ENCODE measurements at regions not wholly inside any gene's neighbourhood (a gene's known extent, or its start where the extent isn't known, plus 50 kb on each side); places are given as distances from the start of the nearest gene placed in this dataset.

DNA sequence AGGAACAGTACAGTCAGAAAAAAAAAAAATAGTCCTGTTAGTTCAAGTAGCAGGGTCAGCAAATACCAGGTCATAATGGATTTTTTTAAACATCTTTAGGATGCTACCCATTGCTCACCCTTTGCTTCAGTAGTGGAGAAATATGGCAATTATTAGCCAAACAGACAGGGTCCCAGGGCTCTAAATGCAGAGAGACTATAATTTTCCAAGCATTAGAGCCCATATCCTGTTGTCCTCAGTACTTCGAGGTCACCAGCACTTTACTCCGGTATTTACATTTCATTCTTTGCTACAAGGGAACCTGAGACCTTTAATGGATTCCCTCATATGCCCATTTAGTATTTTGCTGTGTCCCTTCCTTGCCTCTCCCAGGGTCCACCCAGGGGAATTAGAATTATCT is 1562.9 kb upstream of the TENM3 start:
- WGBS, 10 experiments, result 0 to 92% (median 77%) methylated on average over 1 to 2 of the region's 2 CpGs; no CpG with 5 or more reads in 4 of the 10 experiments
- peak in 2 of 8 experiments; percentile 21 to 56 for ATAC-seq (replicated peaks in 6 of 8)
- Histone ChIP-seq H3K4me1 (replicated peaks in 1 of 2) (peaks cover 6 to 13% of the 10 kb centered on the region in 2 donors), H3K27ac (no peak overlapping the region), H3K4me3 (no peak overlapping the region)
- in situ Hi-C loops (cut with MboI; ENCODE audit: low pct_unique_long_range_greater_than_20kb in 2 of 9, low sequenced_read_pairs in 9 of 9, unreplicated experiment in 9 of 9), result loop anchor here in 1 of 9 experiments (25.0 kb wide), 1 partner anchor 282 kb away; no protein-coding TSS in a partner anchor

- in situ Hi-C loops (cut with MboI; ENCODE audit: low pct_unique_long_range_greater_than_20kb in 2 of 9, low sequenced_read_pairs in 9 of 9, unreplicated experiment in 9 of 9), result loop anchor here in 1 of 9 experiments (25.0 kb wide), 1 partner anchor 280 kb away; no protein-coding TSS in a partner anchor
- 0 to 64% (median 7%) methylated on average over 1 to 2 of the region's 2 CpGs; no CpG with 5 or more reads in 3 of the 10 experiments for WGBS, 10 experiments
- no peak overlapping the region for H3K4me3 ChIP-seq
- no peak overlapping the region for H3K27ac ChIP-seq
- no peak for ATAC-seq (replicated peaks in 6 of 8)
- H3K4me1 ChIP-seq (replicated peaks in 1 of 2), result peaks cover 3 to 6% of the 10 kb centered on the region in 2 donors
Measured at GRCh38 chr4:180682776-180683175, 1560.4 kb upstream of the TENM3 start.

- no peak overlapping the region for H3K4me3 ChIP-seq
- 4 to 100% (median 87%) methylated on average over 1 to 5 of the region's 5 CpGs for WGBS, 10 experiments
- ATAC-seq (replicated peaks in 6 of 8), result no peak
- no peak overlapping the region for H3K27ac ChIP-seq
- in situ Hi-C loops (cut with MboI; ENCODE audit: low pct_unique_long_range_greater_than_20kb in 2 of 9, low sequenced_read_pairs in 9 of 9, unreplicated experiment in 9 of 9), result loop anchor here in 1 of 9 experiments (25.0 kb wide), 1 partner anchor 279 kb away; no protein-coding TSS in a partner anchor
- H3K4me1 ChIP-seq (replicated peaks in 1 of 2), result peaks cover 3 to 6% of the 10 kb centered on the region in 2 donors
Measured at GRCh38 chr4:180683186-180683585, 1560.0 kb upstream of the TENM3 start.

GRCh38 chr4:180688480-180688879 is 1554.7 kb upstream of the TENM3 start:
- ATAC-seq (replicated peaks in 6 of 8), result no peak
- Histone ChIP-seq H3K4me3 (no peak overlapping the region), H3K4me1 (replicated peaks in 1 of 2) (peaks cover 4 to 7% of the 10 kb centered on the region in 2 donors), H3K27ac (no peak overlapping the region)
- in situ Hi-C loops (cut with MboI; ENCODE audit: low pct_unique_long_range_greater_than_20kb in 2 of 9, low sequenced_read_pairs in 9 of 9, unreplicated experiment in 9 of 9), result loop anchor here in 1 of 9 experiments (25.0 kb wide), 1 partner anchor 274 kb away; no protein-coding TSS in a partner anchor
- 0 to 86% (median 35%) methylated on average over 1 to 2 of the region's 2 CpGs; no CpG with 5 or more reads in 1 of the 10 experiments for WGBS, 10 experiments

DNA sequence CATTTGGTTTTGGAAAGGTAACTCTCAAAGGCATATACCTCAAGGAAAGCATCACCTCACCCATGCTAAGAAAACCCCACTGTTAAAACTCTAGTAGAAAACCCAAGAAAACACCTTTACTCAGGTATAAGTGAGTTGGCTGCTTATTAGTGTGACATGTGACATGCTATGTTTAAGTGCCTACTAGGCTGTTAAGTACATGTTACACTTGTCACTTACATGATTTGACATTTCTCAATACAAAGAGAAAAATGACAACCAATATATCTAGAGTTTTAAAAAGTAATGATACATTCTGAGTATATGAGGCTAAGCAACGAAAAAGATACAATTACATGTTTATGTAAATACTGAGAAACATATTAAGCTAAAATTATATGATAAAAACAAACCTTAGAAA is 1548.3 kb upstream of the TENM3 start:
- no peak for ATAC-seq (replicated peaks in 6 of 8)
- WGBS, 10 experiments, result 0 to 100% (median 83%) methylated on average over 1 of the region's 1 CpG; no CpG with 5 or more reads in 3 of the 10 experiments
- Histone ChIP-seq H3K27ac (no peak overlapping the region), H3K4me1 (replicated peaks in 1 of 2) (peaks cover 0 to 11% of the 10 kb centered on the region in 2 donors), H3K4me3 (no peak overlapping the region)
- in situ Hi-C loops (cut with MboI; ENCODE audit: low pct_unique_long_range_greater_than_20kb in 2 of 9, low sequenced_read_pairs in 9 of 9, unreplicated experiment in 9 of 9), result loop anchor here in 1 of 9 experiments (25.0 kb wide), 1 partner anchor 267 kb away; no protein-coding TSS in a partner anchor

DNA sequence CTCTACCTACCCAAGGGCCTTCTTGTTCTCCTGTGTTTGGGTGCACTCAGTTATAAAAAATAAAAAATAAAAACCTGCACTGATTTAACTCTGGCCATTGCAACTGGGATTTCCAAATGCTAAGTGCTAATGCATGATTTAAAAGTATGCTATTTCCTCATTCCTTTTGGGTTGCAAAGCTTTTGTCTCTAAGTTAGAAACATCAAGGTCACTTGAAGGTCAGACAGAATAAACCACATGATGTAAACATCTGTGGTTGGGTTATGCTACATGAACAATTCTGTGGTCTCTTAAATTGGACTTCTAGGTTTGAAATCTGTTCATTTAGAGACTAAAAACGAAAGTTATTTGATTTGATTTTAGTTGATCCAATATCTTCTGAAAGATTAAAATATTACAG is 1547.4 kb upstream of the TENM3 start:
- peak in 2 of 8 experiments; percentile 42 to 57 for ATAC-seq (replicated peaks in 6 of 8)
- in situ Hi-C loops (cut with MboI; ENCODE audit: low pct_unique_long_range_greater_than_20kb in 2 of 9, low sequenced_read_pairs in 9 of 9, unreplicated experiment in 9 of 9), result loop anchor here in 1 of 9 experiments (25.0 kb wide), 1 partner anchor 266 kb away; no protein-coding TSS in a partner anchor
- Histone ChIP-seq H3K4me1 (replicated peaks in 1 of 2) (peaks cover 0 to 14% of the 10 kb centered on the region in 2 donors), H3K4me3 (no peak overlapping the region), H3K27ac (no peak overlapping the region)
- 0 to 100% (median 64%) methylated on average over 1 of the region's 1 CpG; no CpG with 5 or more reads in 1 of the 10 experiments for WGBS, 10 experiments

DNA sequence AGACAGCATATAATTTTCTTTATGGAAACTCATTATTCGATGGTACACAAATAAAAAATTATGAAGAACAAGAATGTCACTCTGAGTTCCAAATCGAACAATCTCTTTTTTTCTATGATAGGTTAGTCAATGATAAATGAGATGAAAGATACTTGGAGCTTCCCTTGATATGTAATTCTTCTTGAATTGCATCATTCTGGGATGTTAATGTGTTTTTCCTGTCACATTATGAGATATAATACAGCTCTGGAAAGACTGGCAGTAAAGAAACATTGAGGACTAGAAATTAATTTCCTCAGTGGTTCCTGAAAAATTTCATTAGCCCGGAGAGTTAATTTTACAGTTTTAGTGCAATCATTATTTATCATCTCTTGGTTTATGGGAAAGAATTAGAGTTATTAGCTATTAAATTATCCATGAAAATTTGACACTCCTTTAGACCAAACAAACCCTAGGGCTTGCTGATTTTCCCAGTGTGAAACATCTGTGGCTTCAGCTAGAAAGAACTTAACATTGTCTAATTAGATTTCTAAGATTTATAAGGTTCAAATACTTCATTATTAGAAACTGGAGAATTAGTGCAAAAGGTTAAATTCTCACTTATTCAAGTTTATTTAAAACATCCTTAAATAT is 1546.6 kb upstream of the TENM3 start:
- 0 to 84% (median 53%) methylated on average over 2 to 3 of the region's 3 CpGs for WGBS, 10 experiments
- no peak overlapping the region for H3K27ac ChIP-seq
- no peak overlapping the region for H3K4me3 ChIP-seq
- in situ Hi-C loops (cut with MboI; ENCODE audit: low pct_unique_long_range_greater_than_20kb in 2 of 9, low sequenced_read_pairs in 9 of 9, unreplicated experiment in 9 of 9), result loop anchor here in 1 of 9 experiments (25.0 kb wide), 1 partner anchor 266 kb away; no protein-coding TSS in a partner anchor
- ATAC-seq (replicated peaks in 6 of 8), result peak in 5 of 8 experiments; percentile 36 to 88 (median 79)
- H3K4me1 ChIP-seq (replicated peaks in 1 of 2), result peaks cover 0 to 14% of the 10 kb centered on the region in 2 donors

DNA sequence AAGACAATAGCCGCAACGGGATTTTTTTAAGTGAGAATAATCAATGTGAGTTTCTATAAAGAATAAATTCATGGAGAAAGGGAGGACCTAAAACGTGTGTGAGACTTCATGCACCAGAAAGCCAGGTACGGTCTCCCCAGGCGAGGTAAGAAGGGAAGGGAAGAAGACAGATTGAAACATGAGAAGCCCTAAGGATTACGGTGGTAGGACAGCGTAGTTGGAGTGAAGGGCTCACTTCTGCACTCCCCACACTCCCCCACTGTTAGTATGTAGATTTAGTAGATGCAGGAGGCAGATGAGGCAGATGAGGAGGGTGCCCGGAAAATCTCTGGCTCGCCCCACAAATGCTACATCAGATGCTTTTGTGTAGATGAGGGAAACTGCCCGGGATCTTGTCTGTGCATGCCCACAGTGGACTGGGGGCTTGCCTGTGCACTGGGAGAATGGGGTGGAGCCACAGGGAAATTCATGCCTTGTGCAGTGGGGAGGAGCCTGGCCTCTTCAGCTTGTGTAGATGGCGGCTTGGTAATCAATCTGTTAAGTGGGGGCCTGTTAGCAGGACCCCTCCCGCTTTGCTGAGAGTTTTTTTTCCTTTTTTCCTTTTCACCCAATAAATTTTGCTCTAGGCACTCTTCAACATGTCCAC is 1544.5 kb upstream of the TENM3 start:
- peak in 2 of 8 experiments; percentile 38 to 67 for ATAC-seq (replicated peaks in 6 of 8)
- WGBS, 10 experiments, result 27 to 100% (median 86%) methylated on average over 2 to 10 of the region's 12 CpGs

DNA sequence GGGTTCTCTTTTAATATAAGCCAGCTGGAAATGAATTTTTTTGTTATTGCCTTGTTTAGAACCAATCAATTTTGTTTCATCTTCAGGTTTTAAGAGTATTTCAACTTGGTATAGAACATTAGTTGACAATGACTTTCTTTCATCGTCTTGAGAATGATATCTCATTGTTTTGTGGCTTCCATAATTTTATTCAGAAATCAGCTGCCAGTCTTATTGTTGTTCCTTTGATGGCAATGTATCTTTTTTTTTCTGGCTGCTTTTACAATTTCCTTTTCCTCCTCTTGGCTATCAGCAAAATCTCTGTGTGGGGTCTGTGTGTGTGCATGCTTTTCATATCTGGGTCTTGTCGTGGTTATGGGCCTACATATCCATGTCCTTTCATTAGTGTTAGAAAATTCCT is 1536.4 kb upstream of the TENM3 start:
- no peaks in the 10 kb centered on the region for H3K4me1 ChIP-seq (replicated peaks in 1 of 2)
- no peak overlapping the region for H3K4me3 ChIP-seq
- WGBS, 10 experiments, result 0 to 100% (median 82%) methylated on average over 1 to 2 of the region's 2 CpGs
- H3K27ac ChIP-seq, result no peak overlapping the region
- no peak for ATAC-seq (replicated peaks in 6 of 8)
- in situ Hi-C loops (cut with MboI; ENCODE audit: low pct_unique_long_range_greater_than_20kb in 2 of 9, low sequenced_read_pairs in 9 of 9, unreplicated experiment in 9 of 9), result no loop called here

More for the DNA sequence above, 1544.5 kb upstream of the TENM3 start:
- in situ Hi-C loops (cut with MboI; ENCODE audit: low pct_unique_long_range_greater_than_20kb in 2 of 9, low sequenced_read_pairs in 9 of 9, unreplicated experiment in 9 of 9), result loop anchor here in 1 of 9 experiments (25.0 kb wide), 1 partner anchor 264 kb away; no protein-coding TSS in a partner anchor
- peaks cover 0 to 14% of the 10 kb centered on the region in 2 donors for H3K4me1 ChIP-seq (replicated peaks in 1 of 2)
- H3K27ac ChIP-seq, result no peak overlapping the region
- no peak overlapping the region for H3K4me3 ChIP-seq

GRCh38 chr4:180710628-180711337 is 1532.4 kb upstream of the TENM3 start:
- H3K27ac ChIP-seq, result no peak overlapping the region

DNA sequence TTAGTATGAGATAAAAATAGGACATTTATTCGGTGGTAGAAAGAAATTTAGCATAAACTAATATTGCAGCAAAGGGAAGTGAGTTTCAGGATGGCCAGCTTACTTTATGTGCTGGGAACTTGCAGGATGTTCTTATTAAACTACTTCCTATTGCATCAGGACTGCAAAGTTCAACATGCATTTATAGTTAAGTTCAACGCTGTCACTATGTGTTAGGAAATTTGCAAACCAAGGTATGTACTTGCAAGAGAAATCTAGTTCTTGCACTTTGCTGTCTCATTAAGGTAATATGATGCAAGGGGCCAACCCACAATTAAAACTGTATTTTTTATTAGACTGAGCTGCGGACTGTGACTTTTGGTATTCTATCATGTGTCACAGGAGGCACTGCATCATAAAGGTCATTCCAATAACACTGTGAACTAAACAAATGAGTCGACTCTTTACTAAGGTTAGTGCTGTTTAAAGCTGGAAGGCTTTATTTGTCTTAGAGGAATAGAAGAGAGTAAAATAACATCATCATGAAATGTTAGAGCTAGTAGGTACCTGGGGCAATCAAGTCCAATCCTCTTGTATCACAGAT is 1525.7 kb upstream of the TENM3 start:
- WGBS, 10 experiments, result 0 to 100% (median 80%) methylated on average over 1 to 4 of the region's 4 CpGs
- Histone ChIP-seq H3K4me3 (no peak overlapping the region), H3K4me1 (replicated peaks in 1 of 2) (peaks cover 5 to 8% of the 10 kb centered on the region in 2 donors), H3K27ac (no peak overlapping the region)
- ATAC-seq (replicated peaks in 6 of 8), result peak in 4 of 8 experiments; percentile 38 to 75 (median 54)
- in situ Hi-C loops (cut with MboI; ENCODE audit: low pct_unique_long_range_greater_than_20kb in 2 of 9, low sequenced_read_pairs in 9 of 9, unreplicated experiment in 9 of 9), result no loop called here

More at GRCh38 chr4:180710628-180711337, 1532.4 kb upstream of the TENM3 start:
- H3K4me3 ChIP-seq, result no peak overlapping the region
- peak in 1 of 8 experiments; percentile 23 for ATAC-seq (replicated peaks in 6 of 8)
- in situ Hi-C loops (cut with MboI; ENCODE audit: low pct_unique_long_range_greater_than_20kb in 2 of 9, low sequenced_read_pairs in 9 of 9, unreplicated experiment in 9 of 9), result no loop called here
- WGBS, 10 experiments, result 3 to 98% (median 88%) methylated on average over 2 to 5 of the region's 5 CpGs
- H3K4me1 ChIP-seq (replicated peaks in 1 of 2), result no peaks in the 10 kb centered on the region

DNA sequence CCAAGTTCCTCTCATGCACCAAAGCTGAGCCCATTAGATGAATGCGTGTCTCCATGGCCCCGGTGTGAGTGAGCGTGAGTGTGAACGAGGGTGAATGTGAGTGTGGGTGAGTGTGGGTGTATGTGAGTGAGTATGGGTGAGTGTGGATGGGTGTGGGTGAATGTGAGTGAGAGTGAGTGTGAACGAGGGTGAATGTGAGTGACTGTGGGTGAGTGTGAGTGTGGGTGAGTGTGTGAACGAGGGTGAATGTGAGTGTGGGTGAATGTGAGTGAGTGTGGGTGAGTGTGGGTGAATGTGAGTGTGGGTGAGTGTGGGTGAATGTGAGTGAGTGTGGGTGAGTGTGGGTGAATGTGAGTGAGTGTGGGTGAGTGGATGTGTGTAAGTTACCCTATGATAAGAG is 1521.8 kb upstream of the TENM3 start:
- ATAC-seq (replicated peaks in 6 of 8), result no peak
- Histone ChIP-seq H3K4me3 (no peak overlapping the region), H3K4me1 (replicated peaks in 1 of 2) (peaks cover 8 to 14% of the 10 kb centered on the region in 2 donors), H3K27ac (no peak overlapping the region)
- 0 to 87% (median 60%) methylated on average over 1 to 5 of the region's 6 CpGs; no CpG with 5 or more reads in 3 of the 10 experiments for WGBS, 10 experiments
- in situ Hi-C loops (cut with MboI; ENCODE audit: low pct_unique_long_range_greater_than_20kb in 2 of 9, low sequenced_read_pairs in 9 of 9, unreplicated experiment in 9 of 9), result no loop called here
